ENCODE measurements at regions not wholly inside any gene's neighbourhood (a gene's known extent, or its start where the extent isn't known, plus 50 kb on each side); places are given as distances from the start of the nearest gene placed in this dataset.
A peak's percentile ranks its signal among the peaks of the same experiment; 100 is the strongest.

GRCh38 chr13:107392205-107392604 is 823.1 kb downstream of the LIG4 start:
- 55% methylated on average over 1 of the region's 1 CpG for WGBS
- peak overlapping the region in 1 of 2 experiments; percentile 5 for H3K18ac ChIP-seq (ENCODE audit: low read depth in 1 of 2, low read length in 2 of 2)
- no peaks in the 10 kb centered on the region for H3K36me3 ChIP-seq (ENCODE audit: control insufficient read depth in 1 of 2, insufficient read depth in 2 of 2, low read depth in 1 of 2, low read length in 2 of 2)

GRCh38 chr13:107387525-107387924 is 819.6 kb upstream of the ARGLU1 start:
- H2BK5ac ChIP-seq (ENCODE audit: low read depth, low read length, poor library complexity, severe bottlenecking) = no peak overlapping the region
- H3K14ac ChIP-seq (ENCODE audit: low read length in 2 of 2) = no peak overlapping the region
- no peak for DNase-seq
- no peak overlapping the region for H3K18ac ChIP-seq (ENCODE audit: low read depth in 1 of 2, low read length in 2 of 2)
- no peak overlapping the region for H2AK5ac ChIP-seq (ENCODE audit: low read length, severe bottlenecking)
- H3K9ac ChIP-seq (ENCODE audit: low read length) = no peak overlapping the region
- peaks cover 2% of the 10 kb centered on the region for H3K4me1 ChIP-seq (ENCODE audit: control insufficient read depth, insufficient read depth, low read depth, low read length)
- H3K79me1 ChIP-seq (replicated peaks; ENCODE audit: low read length, poor library complexity, severe bottlenecking) = peaks cover 25% of the 10 kb centered on the region
- WGBS = 72% methylated on average over 2 of the region's 2 CpGs
- no peak overlapping the region for H3K4me2 ChIP-seq (ENCODE audit: low read length, poor library complexity, severe bottlenecking)
- no peak overlapping the region for H4K8ac ChIP-seq (ENCODE audit: low read length)
- no peak overlapping the region for H4K91ac ChIP-seq (ENCODE audit: low read length)
- H3K27ac ChIP-seq (ENCODE audit: low read length, poor library complexity, severe bottlenecking) = no peak overlapping the region
- H3K4me3 ChIP-seq (ENCODE audit: insufficient read depth in 1 of 2, low read depth in 1 of 2, low read length in 2 of 2) = no peak overlapping the region
- H2BK12ac ChIP-seq (ENCODE audit: low read length in 2 of 2) = no peak overlapping the region
- no peak overlapping the region for H3K23ac ChIP-seq (ENCODE audit: low read length in 2 of 2)
- no peak overlapping the region for H2BK120ac ChIP-seq (ENCODE audit: low read depth, low read length)
- H2AFZ ChIP-seq (ENCODE audit: low read depth, low read length) = no peak overlapping the region
- H3K4ac ChIP-seq (ENCODE audit: low read depth in 1 of 2, low read length in 2 of 2) = no peak overlapping the region
- no peaks in the 10 kb centered on the region for H3K27me3 ChIP-seq (ENCODE audit: control insufficient read depth in 1 of 2, insufficient read depth in 1 of 2, low read length in 2 of 2)
- no peaks in the 10 kb centered on the region for H3K36me3 ChIP-seq (ENCODE audit: control insufficient read depth in 1 of 2, insufficient read depth in 2 of 2, low read depth in 1 of 2, low read length in 2 of 2)
- no peaks in the 10 kb centered on the region for H3K9me3 ChIP-seq (ENCODE audit: control insufficient read depth, low read length)
- no peak overlapping the region for H2BK15ac ChIP-seq (ENCODE audit: low read depth, poor library complexity, severe bottlenecking)

More at GRCh38 chr13:107392205-107392604, 823.1 kb downstream of the LIG4 start:
- Histone ChIP-seq H3K9ac (ENCODE audit: low read length) (no peak overlapping the region), H3K27ac (ENCODE audit: low read length, poor library complexity, severe bottlenecking) (no peak overlapping the region), H3K27me3 (ENCODE audit: control insufficient read depth in 1 of 2, insufficient read depth in 1 of 2, low read length in 2 of 2) (no peaks in the 10 kb centered on the region), H2AK5ac (ENCODE audit: low read length, severe bottlenecking) (no peak overlapping the region), H2BK120ac (ENCODE audit: low read depth, low read length) (no peak overlapping the region), H2BK5ac (ENCODE audit: low read depth, low read length, poor library complexity, severe bottlenecking) (no peak overlapping the region), H4K8ac (ENCODE audit: low read length) (no peak overlapping the region), H4K91ac (ENCODE audit: low read length) (no peak overlapping the region), H3K4me3 (ENCODE audit: insufficient read depth in 1 of 2, low read depth in 1 of 2, low read length in 2 of 2) (no peak overlapping the region), H3K14ac (ENCODE audit: low read length in 2 of 2) (no peak overlapping the region), H3K23ac (ENCODE audit: low read length in 2 of 2) (no peak overlapping the region), H3K9me3 (ENCODE audit: control insufficient read depth, low read length) (no peaks in the 10 kb centered on the region), H2BK15ac (ENCODE audit: low read depth, poor library complexity, severe bottlenecking) (no peak overlapping the region), H3K4ac (ENCODE audit: low read depth in 1 of 2, low read length in 2 of 2) (no peak overlapping the region), H3K79me1 (replicated peaks; ENCODE audit: low read length, poor library complexity, severe bottlenecking) (peaks cover 31% of the 10 kb centered on the region), H3K4me2 (ENCODE audit: low read length, poor library complexity, severe bottlenecking) (no peak overlapping the region), H2BK12ac (ENCODE audit: low read length in 2 of 2) (no peak overlapping the region), H2AFZ (ENCODE audit: low read depth, low read length) (no peak overlapping the region), H3K4me1 (ENCODE audit: control insufficient read depth, insufficient read depth, low read depth, low read length) (peaks cover 2% of the 10 kb centered on the region)
- DNase-seq = peak; percentile 34

GRCh38 chr13:107379407-107380155 is 811.6 kb upstream of the ARGLU1 start:
- WGBS = 69% methylated on average over 4 of the region's 7 CpGs
- H2BK5ac ChIP-seq (ENCODE audit: low read depth, low read length, poor library complexity, severe bottlenecking) = peak overlapping the region; percentile 53
- H3K9me3 ChIP-seq (ENCODE audit: control insufficient read depth, low read length) = no peaks in the 10 kb centered on the region
- H3K4ac ChIP-seq (ENCODE audit: low read depth in 1 of 2, low read length in 2 of 2) = no peak overlapping the region
- H3K4me3 ChIP-seq (ENCODE audit: insufficient read depth in 1 of 2, low read depth in 1 of 2, low read length in 2 of 2) = no peak overlapping the region
- H3K4me1 ChIP-seq (ENCODE audit: control insufficient read depth, insufficient read depth, low read depth, low read length) = peaks cover 2% of the 10 kb centered on the region
- H2BK120ac ChIP-seq (ENCODE audit: low read depth, low read length) = no peak overlapping the region
- H3K18ac ChIP-seq (ENCODE audit: low read depth in 1 of 2, low read length in 2 of 2) = peak overlapping the region in 1 of 2 experiments; percentile 11
- peak overlapping the region in 1 of 2 experiments; percentile 45 for H2BK12ac ChIP-seq (ENCODE audit: low read length in 2 of 2)
- no peak overlapping the region for H4K91ac ChIP-seq (ENCODE audit: low read length)
- no peak overlapping the region for H3K23ac ChIP-seq (ENCODE audit: low read length in 2 of 2)
- no peak overlapping the region for H4K8ac ChIP-seq (ENCODE audit: low read length)
- no peaks in the 10 kb centered on the region for H3K27me3 ChIP-seq (ENCODE audit: control insufficient read depth in 1 of 2, insufficient read depth in 1 of 2, low read length in 2 of 2)
- no peak overlapping the region for H3K14ac ChIP-seq (ENCODE audit: low read length in 2 of 2)
- no peak for DNase-seq
- no peak overlapping the region for H2AFZ ChIP-seq (ENCODE audit: low read depth, low read length)
- peaks cover 31% of the 10 kb centered on the region for H3K79me1 ChIP-seq (replicated peaks; ENCODE audit: low read length, poor library complexity, severe bottlenecking)
- no peak overlapping the region for H2BK15ac ChIP-seq (ENCODE audit: low read depth, poor library complexity, severe bottlenecking)
- H2AK5ac ChIP-seq (ENCODE audit: low read length, severe bottlenecking) = peak overlapping the region; percentile 81
- H3K9ac ChIP-seq (ENCODE audit: low read length) = no peak overlapping the region
- H3K36me3 ChIP-seq (ENCODE audit: control insufficient read depth in 1 of 2, insufficient read depth in 2 of 2, low read depth in 1 of 2, low read length in 2 of 2) = no peaks in the 10 kb centered on the region
- peak overlapping the region; percentile 63 for H3K27ac ChIP-seq (ENCODE audit: low read length, poor library complexity, severe bottlenecking)
- no peak overlapping the region for H3K4me2 ChIP-seq (ENCODE audit: low read length, poor library complexity, severe bottlenecking)

- H4K91ac ChIP-seq (ENCODE audit: low read length) = no peak overlapping the region
- no peak overlapping the region for H2BK15ac ChIP-seq (ENCODE audit: low read depth, poor library complexity, severe bottlenecking)
- no peak overlapping the region for H3K27ac ChIP-seq (ENCODE audit: low read length, poor library complexity, severe bottlenecking)
- H3K27me3 ChIP-seq (ENCODE audit: control insufficient read depth in 1 of 2, insufficient read depth in 1 of 2, low read length in 2 of 2) = no peaks in the 10 kb centered on the region
- H3K4ac ChIP-seq (ENCODE audit: low read depth in 1 of 2, low read length in 2 of 2) = peak overlapping the region; percentile 56 to 73
- H4K8ac ChIP-seq (ENCODE audit: low read length) = peak overlapping the region; percentile 72
- no peak overlapping the region for H2BK5ac ChIP-seq (ENCODE audit: low read depth, low read length, poor library complexity, severe bottlenecking)
- no peak overlapping the region for H3K4me2 ChIP-seq (ENCODE audit: low read length, poor library complexity, severe bottlenecking)
- no peak overlapping the region for H2AK5ac ChIP-seq (ENCODE audit: low read length, severe bottlenecking)
- H2AFZ ChIP-seq (ENCODE audit: low read depth, low read length) = no peak overlapping the region
- peak overlapping the region; percentile 34 for H2BK120ac ChIP-seq (ENCODE audit: low read depth, low read length)
- H2BK12ac ChIP-seq (ENCODE audit: low read length in 2 of 2) = peak overlapping the region; percentile 21 to 66
- no peak overlapping the region for H3K14ac ChIP-seq (ENCODE audit: low read length in 2 of 2)
- H3K36me3 ChIP-seq (ENCODE audit: control insufficient read depth in 1 of 2, insufficient read depth in 2 of 2, low read depth in 1 of 2, low read length in 2 of 2) = no peaks in the 10 kb centered on the region
- no peak overlapping the region for H3K9ac ChIP-seq (ENCODE audit: low read length)
- H3K4me1 ChIP-seq (ENCODE audit: control insufficient read depth, insufficient read depth, low read depth, low read length) = peaks cover 6% of the 10 kb centered on the region
- no peak overlapping the region for H3K4me3 ChIP-seq (ENCODE audit: insufficient read depth in 1 of 2, low read depth in 1 of 2, low read length in 2 of 2)
- DNase-seq = no peak
- no peak overlapping the region for H3K23ac ChIP-seq (ENCODE audit: low read length in 2 of 2)
- peak overlapping the region in 1 of 2 experiments; percentile 54 for H3K18ac ChIP-seq (ENCODE audit: low read depth in 1 of 2, low read length in 2 of 2)
- peaks cover 21% of the 10 kb centered on the region for H3K79me1 ChIP-seq (replicated peaks; ENCODE audit: low read length, poor library complexity, severe bottlenecking)
- WGBS = 78% methylated on average over 6 of the region's 6 CpGs
- H3K9me3 ChIP-seq (ENCODE audit: control insufficient read depth, low read length) = no peaks in the 10 kb centered on the region
Measured at GRCh38 chr13:107376341-107377125, 808.6 kb upstream of the ARGLU1 start.

Measured in mesenchymal stem cell (in vitro differentiated cells and primary cell).